Chondrocyte (in vitro differentiated cells): ENCODE measurements at regions not wholly inside any gene's neighbourhood (a gene's known extent, or its start where the extent isn't known, plus 50 kb on each side); places are given as distances from the start of the nearest gene placed in this dataset.

Source experiments
- DNase-seq: peaks from one replicate; pipeline ENCODE4 v3.0.0; 2021; ENCODE audit warnings: mixed read lengths, low spot score
- H3K27ac Mint-ChIP-seq: one replicate; pipeline ENCODE4 v1.8.0; 2021; ENCODE audit warnings: mild to moderate bottlenecking, moderate library complexity, mixed read lengths; ENCODE audit not compliant: unreplicated experiment
- H3K27me3 Mint-ChIP-seq: 2 replicates; pipeline ENCODE4 v1.8.0; 2021; ENCODE audit warnings: low read depth, mixed read lengths
- H3K36me3 Mint-ChIP-seq: 2 replicates; pipeline ENCODE4 v1.8.0; 2021; ENCODE audit warnings: low read depth, mixed read lengths
- H3K4me1 Mint-ChIP-seq: 2 replicates; pipeline ENCODE4 v1.8.0; 2021; ENCODE audit warnings: low read depth, mild to moderate bottlenecking, mixed read lengths
- H3K4me3 Mint-ChIP-seq: one replicate; pipeline ENCODE4 v1.8.0; 2021; ENCODE audit warnings: mild to moderate bottlenecking, moderate library complexity, mixed read lengths; ENCODE audit not compliant: unreplicated experiment
- H3K9me3 Mint-ChIP-seq: 2 replicates; pipeline ENCODE4 v1.8.0; 2021; ENCODE audit warnings: low read depth, mixed read lengths
- CTCF ChIP-seq: fragments of 200-600 bp; sonication (generic); IDR thresholded peaks from 2 replicates; pipeline ENCODE4 v1.5.0; 2021; ENCODE audit warnings: antibody characterized with exemption, mild to moderate bottlenecking, moderate library complexity

- H3K4me3 Mint-ChIP-seq, result no peak overlapping the region
- no peak overlapping the region for H3K27ac Mint-ChIP-seq
- DNase-seq, result no peak
- peaks cover 3% of the 10 kb centered on the region for H3K9me3 Mint-ChIP-seq
- H3K36me3 Mint-ChIP-seq, result no peaks in the 10 kb centered on the region
- no peak for TF ChIP-seq CTCF
- H3K27me3 Mint-ChIP-seq, result no peaks in the 10 kb centered on the region
- H3K4me1 Mint-ChIP-seq, result no peaks in the 10 kb centered on the region
Measured at GRCh38 chr10:105342606-105343005, 701.5 kb downstream of the SORCS3 start.

GRCh38 chr10:105339669-105340068, 698.6 kb downstream of the SORCS3 start:
- Mint-ChIP-seq H3K27me3 (no peaks in the 10 kb centered on the region), H3K36me3 (no peaks in the 10 kb centered on the region), H3K27ac (no peak overlapping the region), H3K4me3 (no peak overlapping the region), H3K9me3 (peaks cover 6% of the 10 kb centered on the region), H3K4me1 (no peaks in the 10 kb centered on the region)
- no peak for DNase-seq
- no peak for TF ChIP-seq CTCF

GRCh38 chr10:105328503-105329133, 687.5 kb downstream of the SORCS3 start:
- Mint-ChIP-seq H3K27ac (no peak overlapping the region), H3K4me1 (no peaks in the 10 kb centered on the region), H3K9me3 (peaks cover 4% of the 10 kb centered on the region), H3K27me3 (no peaks in the 10 kb centered on the region), H3K4me3 (no peak overlapping the region), H3K36me3 (no peaks in the 10 kb centered on the region)
- TF ChIP-seq CTCF, result no peak
- no peak for DNase-seq
